Esophagus muscularis mucosa (tissue), 4 donors: ENCODE measurements at regions not wholly inside any gene's neighbourhood (a gene's known extent, or its start where the extent isn't known, plus 50 kb on each side); places are given as distances from the start of the nearest gene placed in this dataset.

Source experiments
- EP300 ChIP-seq: sonication (generic); formaldehyde crosslinking; IDR thresholded peaks from one replicate; pipeline ENCODE4 v1.6.1; 2017; ENCODE audit warnings: antibody characterized with exemption
- POLR2A ChIP-seq: fragments of 450-650 bp; IDR thresholded peaks from one replicate; pipeline ENCODE4 v1.6.1; 2017; ENCODE audit warnings: antibody characterized with exemption, moderate library complexity, mild to moderate bottlenecking, low read depth
- TF ChIP-seq, protein P1 (sequence below), 3 experiments: fragments of 200-600 bp in 2 of 3; fragments of 450-650 bp in 1 of 3; sonication (generic) in 2 of 3; IDR thresholded peaks; one replicate each; pipeline ENCODE4 v1.5.1; 2017 to 2019; ENCODE audit warnings: antibody characterized with exemption in 3 of 3, mild to moderate bottlenecking in 2 of 3, moderate library complexity in 1 of 3

GRCh38 chr2:187719510-187719909 is 165.3 kb upstream of the TFPI start:
- TF ChIP-seq POLR2A (no peak), EP300 (no peak)
- TF ChIP-seq, protein P1, sequence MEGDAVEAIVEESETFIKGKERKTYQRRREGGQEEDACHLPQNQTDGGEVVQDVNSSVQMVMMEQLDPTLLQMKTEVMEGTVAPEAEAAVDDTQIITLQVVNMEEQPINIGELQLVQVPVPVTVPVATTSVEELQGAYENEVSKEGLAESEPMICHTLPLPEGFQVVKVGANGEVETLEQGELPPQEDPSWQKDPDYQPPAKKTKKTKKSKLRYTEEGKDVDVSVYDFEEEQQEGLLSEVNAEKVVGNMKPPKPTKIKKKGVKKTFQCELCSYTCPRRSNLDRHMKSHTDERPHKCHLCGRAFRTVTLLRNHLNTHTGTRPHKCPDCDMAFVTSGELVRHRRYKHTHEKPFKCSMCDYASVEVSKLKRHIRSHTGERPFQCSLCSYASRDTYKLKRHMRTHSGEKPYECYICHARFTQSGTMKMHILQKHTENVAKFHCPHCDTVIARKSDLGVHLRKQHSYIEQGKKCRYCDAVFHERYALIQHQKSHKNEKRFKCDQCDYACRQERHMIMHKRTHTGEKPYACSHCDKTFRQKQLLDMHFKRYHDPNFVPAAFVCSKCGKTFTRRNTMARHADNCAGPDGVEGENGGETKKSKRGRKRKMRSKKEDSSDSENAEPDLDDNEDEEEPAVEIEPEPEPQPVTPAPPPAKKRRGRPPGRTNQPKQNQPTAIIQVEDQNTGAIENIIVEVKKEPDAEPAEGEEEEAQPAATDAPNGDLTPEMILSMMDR (IDR thresholded peaks at IDR 0.05) = no peak
